Karpas-422 (cell line): ENCODE measurements at regions not wholly inside any gene's neighbourhood (a gene's known extent, or its start where the extent isn't known, plus 50 kb on each side); places are given as distances from the start of the nearest gene placed in this dataset.
"Not testable (repeated sequence)": the region's sequence is repeated elsewhere in the genome, so short reads cannot be mapped to it uniquely, and the experiment has no call there.

Experiments used
- DNase-seq: peaks from one replicate; pipeline ENCODE4 v3.0.0-alpha.2; 2015
- H2AFZ ChIP-seq: fragments of 200-600 bp; sonication (generic); 2 replicates; pipeline ENCODE4 v1.6.1; 2014; ENCODE audit warnings: antibody characterized with exemption, low read length, mixed read lengths
- H3K27ac ChIP-seq: fragments of 200-600 bp; sonication (generic); 2 replicates; pipeline ENCODE4 v1.5.1; 2014; ENCODE audit warnings: mild to moderate bottlenecking, low read length, moderate library complexity
- H3K27me3 ChIP-seq: fragments of 200-600 bp; sonication (generic); 2 replicates; pipeline ENCODE4 v1.6.1; 2014; ENCODE audit warnings: low read length, mixed read lengths
- H3K36me3 ChIP-seq: fragments of 200-600 bp; sonication (generic); 2 replicates; pipeline ENCODE4 v1.6.1; 2014; ENCODE audit warnings: low read length, mixed read lengths; ENCODE audit not compliant: insufficient read depth
- H3K4me1 ChIP-seq: fragments of 200-600 bp; sonication (generic); 2 replicates; pipeline ENCODE4 v1.6.1; 2014; ENCODE audit warnings: mild to moderate bottlenecking, low read length, mixed read lengths
- H3K4me2 ChIP-seq: fragments of 200-600 bp; sonication (generic); 2 replicates; pipeline ENCODE4 v1.6.1; 2014; ENCODE audit warnings: low read length, low read depth, mild to moderate bottlenecking; ENCODE audit not compliant: poor library complexity, severe bottlenecking
- H3K4me3 ChIP-seq: fragments of 200-600 bp; sonication (generic); 2 replicates; pipeline ENCODE4 v1.5.1; 2014; ENCODE audit warnings: mild to moderate bottlenecking, antibody characterized with exemption, low read length, mixed read lengths
- H3K79me2 ChIP-seq: fragments of 200-600 bp; sonication (generic); 2 replicates; pipeline ENCODE4 v1.6.1; 2014; ENCODE audit warnings: mild to moderate bottlenecking, low read length, mixed read lengths
- H3K9ac ChIP-seq: fragments of 200-600 bp; sonication (generic); 2 replicates; pipeline ENCODE4 v1.6.0; 2014; ENCODE audit warnings: low read length
- H3K9me2 ChIP-seq: fragments of 200-600 bp; sonication (generic), shearing (Covaris generic); replicated peaks from 2 replicates; pipeline ENCODE4 v1.6.0; 2014; ENCODE audit warnings: mild to moderate bottlenecking, low read length, moderate library complexity; ENCODE audit not compliant: insufficient read depth
- H3K9me3 ChIP-seq: fragments of 300-700, 200-600 bp; sonication (generic); 2 replicates; pipeline ENCODE4 v1.6.1; 2014; ENCODE audit warnings: low read length, mixed read lengths
- H4K20me1 ChIP-seq: fragments of 200-600 bp; sonication (generic); 2 replicates; pipeline ENCODE4 v1.6.1; 2014; ENCODE audit warnings: mild to moderate bottlenecking, antibody characterized with exemption, low read length, low read depth; ENCODE audit not compliant: insufficient read depth

DNA sequence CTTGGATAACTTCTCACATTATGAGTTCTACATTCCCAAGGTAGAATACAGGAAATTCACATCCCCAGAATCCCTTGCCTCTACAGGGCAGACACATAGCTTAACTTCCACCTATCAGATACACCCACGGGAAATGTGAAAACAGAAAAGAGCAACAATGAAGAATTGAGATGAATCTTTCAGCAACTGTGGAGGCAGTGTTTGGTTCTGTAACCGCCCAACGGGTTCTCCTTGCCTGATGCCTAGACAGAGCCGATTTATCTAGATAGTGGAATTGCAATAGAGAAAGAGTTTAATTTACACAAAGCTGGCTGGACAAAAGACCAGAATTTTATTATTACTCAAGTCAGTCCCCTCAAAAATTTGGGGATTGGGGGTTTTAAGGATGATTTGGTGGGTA is 138.8 kb downstream of the MTPAP start:
- Histone ChIP-seq H3K4me1 (no peaks in the 10 kb centered on the region), H3K4me2 (no peak overlapping the region), H3K79me2 (no peaks in the 10 kb centered on the region), H3K36me3 (no peaks in the 10 kb centered on the region), H3K27ac (no peak overlapping the region), H3K9me3 (no peaks in the 10 kb centered on the region), H3K9ac (no peak overlapping the region), H3K27me3 (no peaks in the 10 kb centered on the region), H2AFZ (no peak overlapping the region), H3K9me2 (no peaks in the 10 kb centered on the region), H4K20me1 (no peaks in the 10 kb centered on the region), H3K4me3 (no peak overlapping the region)
- no peak for DNase-seq

DNA sequence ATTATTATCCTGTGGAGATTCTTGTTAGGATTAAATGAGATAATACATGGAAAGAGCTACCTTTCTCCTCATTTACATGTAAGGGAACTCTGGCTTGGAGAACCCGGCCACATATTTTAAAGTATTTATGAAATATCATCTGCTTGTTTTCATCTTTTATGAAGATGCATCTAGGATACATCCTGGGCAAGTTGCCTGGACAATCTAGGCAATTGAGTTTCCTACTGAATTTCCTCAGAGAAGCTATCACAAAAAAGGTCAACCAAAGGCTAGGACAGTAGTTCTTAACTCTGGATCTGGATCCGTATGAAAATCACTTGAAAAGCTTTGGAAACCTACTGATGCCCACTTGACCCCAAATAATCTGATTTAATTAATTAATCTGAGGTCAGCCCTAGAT is 140.7 kb downstream of the MTPAP start:
- Histone ChIP-seq H4K20me1 (no peaks in the 10 kb centered on the region), H3K27ac (no peak overlapping the region), H3K9me3 (no peaks in the 10 kb centered on the region), H3K79me2 (no peaks in the 10 kb centered on the region), H3K27me3 (no peaks in the 10 kb centered on the region), H3K36me3 (no peaks in the 10 kb centered on the region), H3K4me3 (no peak overlapping the region), H3K9ac (no peak overlapping the region), H3K9me2 (no peaks in the 10 kb centered on the region), H3K4me2 (no peak overlapping the region), H3K4me1 (no peaks in the 10 kb centered on the region), H2AFZ (no peak overlapping the region)
- DNase-seq = no peak

DNA sequence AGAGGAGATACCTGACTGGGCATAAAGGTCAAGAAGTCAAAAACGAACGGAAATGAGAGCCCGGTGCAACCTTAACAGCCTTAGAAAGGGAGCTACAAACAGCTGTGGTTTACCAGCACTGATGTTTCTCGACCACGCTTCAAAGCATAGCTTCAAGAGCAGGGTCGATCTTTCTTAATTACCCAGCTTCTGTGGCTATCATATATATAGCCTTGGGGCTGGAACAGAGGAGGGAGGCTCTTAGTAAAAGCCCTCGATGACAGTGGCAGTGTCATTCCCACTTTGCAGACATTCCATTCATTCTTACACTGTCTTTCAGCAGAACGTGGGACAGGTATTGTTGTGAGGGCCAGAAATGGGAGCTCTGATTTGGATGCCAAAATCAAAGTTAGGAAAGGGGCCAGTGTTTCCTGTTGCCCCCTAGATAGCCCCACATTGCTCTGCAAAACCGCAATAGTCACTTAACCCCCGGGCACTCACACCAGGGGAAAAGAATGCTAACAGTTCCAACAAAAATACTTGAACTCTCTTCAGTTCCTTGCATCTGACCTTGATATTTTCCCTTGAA is 141.5 kb downstream of the MTPAP start:
- H3K27ac ChIP-seq = no peak overlapping the region
- H4K20me1 ChIP-seq = no peaks in the 10 kb centered on the region
- H3K4me1 ChIP-seq = no peaks in the 10 kb centered on the region
- DNase-seq = no peak
- H3K9me2 ChIP-seq = no peaks in the 10 kb centered on the region
- H3K79me2 ChIP-seq = no peaks in the 10 kb centered on the region
- no peaks in the 10 kb centered on the region for H3K36me3 ChIP-seq
- H2AFZ ChIP-seq = no peak overlapping the region
- no peaks in the 10 kb centered on the region for H3K27me3 ChIP-seq
- H3K9ac ChIP-seq = no peak overlapping the region
- no peak overlapping the region for H3K4me2 ChIP-seq
- H3K9me3 ChIP-seq = no peaks in the 10 kb centered on the region
- H3K4me3 ChIP-seq = no peak overlapping the region

DNA sequence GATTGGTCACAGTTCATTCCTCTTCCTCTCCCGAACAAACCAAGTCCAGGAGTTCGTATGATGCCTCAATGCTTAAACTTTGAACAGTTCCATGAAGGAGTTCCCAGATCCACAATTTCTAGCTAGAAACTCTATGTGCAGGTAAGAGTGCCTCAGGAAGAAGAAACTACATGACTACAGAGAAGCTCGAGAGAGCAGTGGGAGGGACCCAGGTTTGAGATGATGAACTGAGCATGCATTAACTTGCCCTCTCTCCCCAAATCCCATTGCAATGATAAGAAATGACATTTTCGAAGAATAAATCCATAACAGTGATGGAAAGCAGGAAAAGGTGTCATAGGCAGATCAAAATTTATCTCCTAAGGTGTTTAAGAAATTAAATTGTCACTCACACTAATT is 140.6 kb upstream of the JCAD start:
- Histone ChIP-seq H3K4me3 (no peak overlapping the region), H3K27me3 (peaks cover 2% of the 10 kb centered on the region; the same call in 1 of the 2 replicates), H3K9me3 (no peaks in the 10 kb centered on the region), H3K9me2 (no peaks in the 10 kb centered on the region), H2AFZ (no peak overlapping the region), H3K36me3 (no peaks in the 10 kb centered on the region), H3K27ac (no peak overlapping the region), H3K4me2 (no peak overlapping the region), H4K20me1 (no peaks in the 10 kb centered on the region), H3K4me1 (no peaks in the 10 kb centered on the region), H3K79me2 (no peaks in the 10 kb centered on the region), H3K9ac (no peak overlapping the region)
- DNase-seq = no peak

DNA sequence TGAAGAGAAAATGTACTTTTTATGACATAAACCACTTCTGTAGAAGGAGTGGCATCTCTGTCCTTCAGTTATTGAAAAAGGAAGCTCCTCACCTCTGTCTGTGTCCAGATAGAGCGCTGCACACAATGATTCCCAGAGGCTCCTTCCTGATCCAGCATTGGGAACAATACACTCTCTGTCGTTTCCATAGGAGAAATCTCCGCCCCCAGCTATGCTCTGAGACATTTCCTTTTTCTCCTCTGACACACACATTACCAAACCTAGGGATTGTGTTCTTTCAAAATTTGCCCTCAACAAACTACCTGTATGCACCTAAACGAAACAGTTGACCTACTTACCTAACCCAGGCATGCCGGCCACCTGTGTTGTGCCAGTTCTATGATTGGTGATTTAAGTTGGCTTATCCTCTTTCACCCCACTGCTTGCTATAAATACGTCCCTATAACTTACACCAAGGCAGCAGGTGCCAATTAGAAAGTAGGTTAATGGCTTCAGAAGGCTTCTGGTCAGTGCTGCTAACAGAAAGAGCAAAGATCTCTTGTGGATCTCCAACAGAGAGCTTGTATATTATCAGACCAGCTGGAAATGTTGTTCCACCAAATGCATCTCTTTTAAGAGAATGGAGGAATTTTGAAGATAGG is 140.1 kb upstream of the JCAD start:
- no peaks in the 10 kb centered on the region for H3K36me3 ChIP-seq
- H3K9me2 ChIP-seq = no peaks in the 10 kb centered on the region
- no peak overlapping the region for H3K4me3 ChIP-seq
- no peak overlapping the region for H2AFZ ChIP-seq
- no peaks in the 10 kb centered on the region for H3K4me1 ChIP-seq
- H3K9ac ChIP-seq = no peak overlapping the region
- no peaks in the 10 kb centered on the region for H4K20me1 ChIP-seq
- H3K27ac ChIP-seq = no peak overlapping the region
- H3K27me3 ChIP-seq = peaks cover 2% of the 10 kb centered on the region; the same call in 1 of the 2 replicates
- no peak overlapping the region for H3K4me2 ChIP-seq
- no peak for DNase-seq
- H3K9me3 ChIP-seq = no peaks in the 10 kb centered on the region
- no peaks in the 10 kb centered on the region for H3K79me2 ChIP-seq

GRCh38 chr10:30197186-30197585 is 137.8 kb upstream of the JCAD start:
- Histone ChIP-seq H3K27ac (no peak overlapping the region), H3K27me3 (peaks cover 2% of the 10 kb centered on the region; the same call in 1 of the 2 replicates), H2AFZ (no peak overlapping the region), H4K20me1 (no peaks in the 10 kb centered on the region), H3K9me2 (no peaks in the 10 kb centered on the region), H3K4me3 (no peak overlapping the region), H3K9me3 (no peaks in the 10 kb centered on the region), H3K4me1 (no peaks in the 10 kb centered on the region), H3K4me2 (no peak overlapping the region), H3K79me2 (no peaks in the 10 kb centered on the region), H3K9ac (no peak overlapping the region), H3K36me3 (no peaks in the 10 kb centered on the region)
- no peak for DNase-seq

DNA sequence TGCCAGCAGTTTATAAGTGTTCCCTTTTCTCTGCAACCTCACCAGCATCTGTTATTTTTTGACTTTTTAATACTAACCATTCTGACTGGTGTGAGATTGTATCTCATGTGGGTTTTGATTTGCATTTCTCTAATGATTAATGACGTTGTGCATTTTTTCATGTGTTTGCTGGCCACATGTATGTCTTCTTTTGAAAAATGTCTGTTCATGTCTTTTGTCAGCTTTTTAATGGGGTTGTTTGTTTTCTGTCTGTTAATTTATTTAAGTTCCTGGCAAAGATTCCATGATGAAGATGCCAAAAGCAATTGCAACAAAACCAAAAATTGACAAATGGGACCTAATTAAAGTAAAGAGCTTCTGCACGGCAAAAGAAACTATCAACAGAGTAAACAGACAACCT is 137.2 kb upstream of the JCAD start:
- not testable (repeated sequence) for DNase-seq, H3K79me2 ChIP-seq, H3K4me1 ChIP-seq, H3K36me3 ChIP-seq, H3K27me3 ChIP-seq, H3K9me3 ChIP-seq, H3K27ac ChIP-seq, H3K9me2 ChIP-seq, H3K9ac ChIP-seq, H3K4me3 ChIP-seq, H3K4me2 ChIP-seq, H2AFZ ChIP-seq, H4K20me1 ChIP-seq

DNA sequence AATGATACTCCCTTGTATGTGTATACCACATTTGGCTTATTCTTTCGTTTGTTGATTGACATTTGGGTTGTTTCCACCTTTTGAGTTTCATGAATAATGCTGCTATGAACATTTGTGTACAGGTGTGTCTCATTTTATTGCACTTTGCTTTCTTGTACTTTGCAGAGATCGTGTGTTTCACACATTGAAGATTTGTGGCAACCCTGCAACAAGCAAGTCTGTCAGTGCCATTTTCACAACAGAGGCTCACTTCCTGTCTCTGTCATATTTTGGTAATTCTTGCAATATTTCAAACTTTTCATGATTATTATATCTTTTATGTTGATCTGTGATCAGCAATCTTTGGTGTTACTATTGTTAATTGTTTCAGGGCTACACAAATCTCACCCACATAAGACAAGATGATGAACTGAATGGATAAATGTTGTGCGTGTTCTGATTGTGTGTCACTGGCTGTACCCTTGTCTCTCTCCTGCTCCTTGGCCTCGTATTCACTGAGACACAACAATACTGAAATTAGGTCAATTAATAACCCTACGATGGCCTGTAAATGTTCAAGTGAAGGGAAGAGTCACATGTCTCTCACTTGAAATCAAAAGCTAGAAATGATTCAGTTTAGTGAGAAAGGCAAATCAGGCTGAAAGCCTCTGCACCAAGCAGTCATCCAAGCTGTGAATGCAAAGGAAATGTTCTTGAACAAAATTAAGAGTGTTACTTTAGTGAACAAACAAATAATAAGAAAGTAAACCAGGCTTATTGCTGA is 133.6 kb upstream of the JCAD start:
- Histone ChIP-seq H4K20me1 (no peaks in the 10 kb centered on the region), H3K9me3 (no peaks in the 10 kb centered on the region), H3K27me3 (no peaks in the 10 kb centered on the region), H3K4me2 (no peak overlapping the region), H3K9me2 (no peaks in the 10 kb centered on the region), H3K9ac (no peak overlapping the region), H3K27ac (no peak overlapping the region), H3K79me2 (no peaks in the 10 kb centered on the region), H3K4me1 (no peaks in the 10 kb centered on the region), H3K4me3 (no peak overlapping the region), H2AFZ (no peak overlapping the region), H3K36me3 (no peaks in the 10 kb centered on the region)
- no peak for DNase-seq
